GM10266 (cell line): ENCODE measurements at regions not wholly inside any gene's neighbourhood (a gene's known extent, or its start where the extent isn't known, plus 50 kb on each side); places are given as distances from the start of the nearest gene placed in this dataset.

Experiments used
- DNase-seq: peaks from one replicate; pipeline ENCODE4 v3.0.0; 2012; ENCODE audit errors: extremely low spot score
- CTCF ChIP-seq: IDR thresholded peaks from 2 replicates; pipeline ENCODE4 v1.5.1; 2012; ENCODE audit warnings: mild to moderate bottlenecking, low read depth; ENCODE audit not compliant: control insufficient read depth, insufficient read depth; ENCODE audit errors: missing control alignments

GRCh38 chr4:32417113-32417704 lies 1697.0 kb downstream of the PCDH7 start:
- TF ChIP-seq CTCF, result no peak
- no peak for DNase-seq

GRCh38 chr4:32423267-32423666 lies 1703.1 kb downstream of the PCDH7 start:
- no peak for TF ChIP-seq CTCF
- DNase-seq, result no peak

- no peak for TF ChIP-seq CTCF
- no peak for DNase-seq
These were observed 1705.1 kb downstream of the PCDH7 start for GRCh38 chr4:32425243-32425642.

DNA sequence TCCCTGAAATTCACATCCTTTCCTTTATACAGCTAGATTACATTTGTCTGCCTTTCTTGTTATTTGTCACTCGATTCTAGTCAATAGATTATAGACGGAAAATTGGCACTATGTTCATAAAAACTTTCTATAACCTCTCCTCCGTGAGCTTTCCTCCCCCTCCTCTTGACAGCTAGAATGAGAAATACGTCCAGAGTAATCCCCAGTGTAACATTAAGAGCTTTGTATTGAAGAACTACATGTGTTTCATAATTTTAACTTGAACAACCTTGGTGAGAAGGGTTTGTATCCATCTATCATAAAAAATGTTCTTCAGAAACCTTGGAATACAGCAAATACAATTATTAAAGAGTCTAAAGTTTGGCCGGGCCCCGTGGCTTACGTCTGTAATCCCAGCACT lies 1707.4 kb downstream of the PCDH7 start:
- DNase-seq, result no peak
- TF ChIP-seq CTCF, result no peak

GRCh38 chr4:32429151-32429550 lies 1709.0 kb downstream of the PCDH7 start:
- no peak for DNase-seq
- TF ChIP-seq CTCF, result no peak

DNA sequence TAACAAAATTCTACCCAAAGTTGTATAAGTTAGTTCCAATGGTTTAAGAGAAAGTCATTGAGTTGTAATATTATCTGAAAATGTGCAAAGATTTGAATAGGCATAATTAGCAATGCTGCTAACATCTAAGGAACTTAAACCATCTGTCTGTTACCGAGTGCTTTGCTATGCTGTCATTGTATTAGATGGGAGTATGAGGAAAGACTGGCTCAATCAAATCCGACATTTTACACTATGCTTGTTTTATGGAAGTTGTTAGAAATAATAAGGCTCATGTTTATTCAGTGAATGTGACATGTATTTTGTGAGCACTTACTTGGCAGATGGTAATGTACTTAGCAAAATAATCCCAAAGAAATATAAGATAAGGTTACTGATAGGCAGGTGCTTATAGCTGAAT lies 1715.1 kb downstream of the PCDH7 start:
- no peak for TF ChIP-seq CTCF
- DNase-seq, result no peak

DNA sequence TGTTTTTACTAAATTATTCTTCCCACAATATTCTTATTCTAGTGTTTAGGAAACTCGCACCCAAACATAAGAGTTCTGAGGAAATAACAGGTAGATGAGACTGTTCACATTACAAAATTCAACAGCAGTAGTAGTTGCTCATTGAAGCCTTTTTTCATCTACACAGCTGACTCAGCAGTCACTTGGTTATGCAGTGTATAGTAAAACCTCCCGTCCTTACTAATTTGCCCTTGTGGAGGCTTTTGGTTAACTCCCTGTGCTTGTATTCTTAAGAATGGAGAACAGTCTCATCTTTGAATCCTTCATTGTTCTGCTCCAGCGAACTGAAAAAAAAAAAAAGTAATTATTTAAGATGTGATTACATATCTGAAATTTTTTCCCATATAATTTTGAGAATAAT lies 1716.6 kb downstream of the PCDH7 start:
- no peak for DNase-seq
- TF ChIP-seq CTCF, result no peak
